K562 (cell line): ENCODE measurements at regions not wholly inside any gene's neighbourhood (a gene's known extent, or its start where the extent isn't known, plus 50 kb on each side); places are given as distances from the start of the nearest gene placed in this dataset.
A peak's percentile ranks its signal among the peaks of the same experiment; 100 is the strongest.

ENCODE experiments used
- ATAC-seq: fragments of 200-7000 bp; cut with Tn5 transposase; 3 replicates; pipeline ENCODE4 v1.9.1; 2020; ENCODE audit warnings: moderate library complexity
- BruUV-seq: library from RNA; stranded (reverse); fragments of 400-500 nt; replicated peaks from 2 replicates; lab custom pipeline; 2021; lab: Mats Ljungman, UMichigan
- CTCF ChIA-PET: fragments of 300-600 bp; formaldehyde crosslinking; extraction: SDS; loops from one replicate; lab custom pipeline; 2021; ENCODE audit warnings: low intra/inter-chr PET ratio; lab: Yijun Ruan, JAX
- POLR2A ChIA-PET: fragments of 300-600, 350-650 bp; sonication (Branson Sonifier 250); formaldehyde crosslinking; extraction: SDS; loops from one replicate; lab custom pipeline; 2021; ENCODE audit warnings: antibody characterized with exemption, inconsistent platforms; lab: Yijun Ruan, JAX
- DNase-seq, 4 experiments: peaks; one replicate each; pipeline versions ENCODE4 v3.0.0 to v3.0.0-alpha.2; 2011 to 2018; ENCODE audit warnings: low spot score in 3 of 4, mixed read lengths in 3 of 4; ENCODE audit errors: extremely low read depth in 1 of 4
- FAIRE-seq: peaks from 2 replicates; lab custom pipeline; 2011; peaks lifted over from hg19 to GRCh38; lab: Jason Lieb, UNC
- H2AFZ ChIP-seq: 2 replicates; pipeline ENCODE4 v1.6.0; 2011; ENCODE audit warnings: low read depth, low read length, control low read depth, inconsistent platforms
- H3K27ac ChIP-seq: fragments of 200-600 bp; 3 replicates; pipeline ENCODE4 v1.8.0; 2011; ENCODE audit warnings: low read depth, mild to moderate bottlenecking, control low read depth, inconsistent platforms, low read length, moderate library complexity, mixed read lengths; ENCODE audit errors: extremely low read depth
- H3K27me3 ChIP-seq, 2 experiments: fragments of 300-600 bp in 1 of 2; 2 replicates in 1 of 2; 3 replicates in 1 of 2; pipeline versions ENCODE4 v1.6.0 to v1.8.0; 2011; ENCODE audit warnings: inconsistent platforms in 2 of 2, low read length in 2 of 2, mild to moderate bottlenecking in 1 of 2, mixed read lengths in 1 of 2, moderate library complexity in 1 of 2; ENCODE audit not compliant: control insufficient read depth in 2 of 2, insufficient read depth in 2 of 2
- H3K36me3 ChIP-seq: fragments of 300-600 bp; 3 replicates; pipeline ENCODE4 v1.8.0; 2011; ENCODE audit warnings: mild to moderate bottlenecking, low read length, inconsistent platforms; ENCODE audit not compliant: control insufficient read depth, insufficient read depth
- H3K4me1 ChIP-seq, 2 experiments: fragments of 200-600 bp in 1 of 2; replicated peaks in 1 of 2; 2 replicates in 1 of 2; 3 replicates in 1 of 2; pipeline versions ENCODE4 v1.5.1 to v1.8.0; 2011; ENCODE audit warnings: inconsistent platforms in 2 of 2, low read length in 2 of 2, mild to moderate bottlenecking in 1 of 2, mixed read lengths in 1 of 2, moderate library complexity in 1 of 2; ENCODE audit not compliant: control insufficient read depth in 2 of 2, insufficient read depth in 2 of 2
- H3K4me2 ChIP-seq: 2 replicates; pipeline ENCODE4 v1.6.1; 2011; ENCODE audit warnings: low read length, control low read depth, inconsistent platforms, mixed read lengths; ENCODE audit not compliant: insufficient read depth
- H3K4me3 ChIP-seq: fragments of 200-600 bp; sonication (generic), shearing (Covaris generic); 2 replicates; pipeline ENCODE4 v1.5.1; 2016; ENCODE audit warnings: control low read depth, inconsistent platforms
- H3K79me2 ChIP-seq: fragments of 200-600 bp; 3 replicates; pipeline ENCODE4 v1.8.0; 2011; ENCODE audit warnings: low read length, inconsistent platforms; ENCODE audit not compliant: control insufficient read depth, insufficient read depth
- H3K9ac ChIP-seq, 2 experiments: 2 replicates each; pipeline versions ENCODE4 v1.6.0 to v1.6.1; 2011; ENCODE audit warnings: low read depth in 2 of 2, low read length in 2 of 2, control low read depth in 1 of 2, inconsistent platforms in 1 of 2, mild to moderate bottlenecking in 1 of 2, mixed read lengths in 1 of 2; ENCODE audit not compliant: insufficient read depth in 1 of 2
- H3K9me1 ChIP-seq: one replicate; pipeline ENCODE4 v1.6.0; 2011; ENCODE audit warnings: inconsistent platforms, mild to moderate bottlenecking, low read length, moderate library complexity; ENCODE audit not compliant: control insufficient read depth, insufficient read depth
- H3K9me3 ChIP-seq: replicated peaks from 2 replicates; pipeline ENCODE4 v1.5.1; 2011; ENCODE audit warnings: low read depth, low read length, inconsistent platforms; ENCODE audit not compliant: control insufficient read depth, insufficient read depth
- H4K20me1 ChIP-seq: replicated peaks from 2 replicates; pipeline ENCODE4 v1.6.1; 2011; ENCODE audit warnings: low read length, inconsistent platforms, mixed read lengths; ENCODE audit not compliant: control insufficient read depth, insufficient read depth
- CBX8 ChIP-seq: fragments of 200-600 bp; sonication (generic); IDR thresholded peaks from 2 replicates; pipeline ENCODE4 v1.6.1; 2012; ENCODE audit warnings: borderline replicate concordance, mixed run types, low read depth, mild to moderate bottlenecking, moderate library complexity, mixed read lengths, low read length, control low read depth, inconsistent platforms; ENCODE audit not compliant: poor library complexity, severe bottlenecking; ENCODE audit errors: extremely low read depth
- CREB1 ChIP-seq, 2 experiments: sonication (generic) in 1 of 2; formaldehyde crosslinking in 1 of 2; IDR thresholded peaks; 2 replicates each; pipeline versions ENCODE4 v1.6.1 to v1.8.0; 2012 to 2022; ENCODE audit warnings: inconsistent platforms in 1 of 2, mild to moderate bottlenecking in 1 of 2, missing genetic modification reagents in 1 of 2, moderate library complexity in 1 of 2
- CREB5 ChIP-seq: fragments of 250-450 bp; sonication (Bioruptor Pico); IDR thresholded peaks from 2 replicates; pipeline ENCODE4 v1.5.0; 2020; ENCODE audit warnings: mild to moderate bottlenecking
- CREBBP ChIP-seq: IDR thresholded peaks from one replicate; pipeline ENCODE4 v1.6.1; 2012; ENCODE audit warnings: low read depth, mild to moderate bottlenecking, control low read depth, inconsistent platforms, low read length
- CTCF ChIP-seq, 3 experiments: IDR thresholded peaks in 2 of 3; conservative IDR thresholded peaks in 1 of 3; 2 replicates each; pipeline ENCODE4 v1.5.1; 2011 to 2012; ENCODE audit warnings: low read length in 3 of 3, mild to moderate bottlenecking in 3 of 3, control low read depth in 2 of 3, improper control_type of control experiment in 1 of 3, inconsistent platforms in 1 of 3, low read depth in 1 of 3, mixed read lengths in 1 of 3, moderate library complexity in 1 of 3; ENCODE audit not compliant: insufficient read depth in 2 of 3
- E2F4 ChIP-seq: sonication (generic); formaldehyde crosslinking; IDR thresholded peaks from 2 replicates; pipeline ENCODE4 v1.8.0; 2022; ENCODE audit warnings: mild to moderate bottlenecking, low read depth, missing genetic modification reagents
- ESRRB ChIP-seq: fragments of 250-450 bp; sonication (Bioruptor Pico); IDR thresholded peaks from 2 replicates; pipeline ENCODE4 v1.5.0; 2020; ENCODE audit warnings: mild to moderate bottlenecking, moderate library complexity, borderline replicate concordance
- FOXA1 ChIP-seq: fragments of 450-650 bp; IDR thresholded peaks from 2 replicates; pipeline ENCODE4 v1.6.1; 2016; ENCODE audit warnings: mild to moderate bottlenecking, borderline replicate concordance
- HIVEP1 ChIP-seq: fragments of 250-450 bp; sonication (Bioruptor Pico); IDR thresholded peaks from 2 replicates; pipeline ENCODE4 v1.4.0; 2020; ENCODE audit warnings: mild to moderate bottlenecking
- MAFG ChIP-seq: fragments of 450-650 bp; conservative IDR thresholded peaks from 2 replicates; pipeline ENCODE4 v1.6.1; 2016; ENCODE audit warnings: missing genetic modification characterization, missing compliant biosample characterization
- NCOR1 ChIP-seq: fragments of 450-650 bp; IDR thresholded peaks from 2 replicates; pipeline ENCODE4 v1.6.1; 2016; ENCODE audit warnings: mild to moderate bottlenecking, moderate library complexity
- RHOXF2B ChIP-seq: fragments of 250-450 bp; sonication (Bioruptor Pico); conservative IDR thresholded peaks from 2 replicates; pipeline ENCODE4 v1.5.1; 2021
- SMAD2 ChIP-seq: fragments of 150-350 bp; IDR thresholded peaks from 2 replicates; pipeline ENCODE4 v1.6.1; 2014; ENCODE audit warnings: low read depth, mild to moderate bottlenecking, low read length
- SMARCB1 ChIP-seq: IDR thresholded peaks from 2 replicates; pipeline ENCODE4 v1.6.1; 2011; ENCODE audit warnings: improper control_type of control experiment, low read depth; ENCODE audit not compliant: insufficient read length
- TAL1 ChIP-seq: fragments of 450-650 bp; IDR thresholded peaks from 2 replicates; pipeline ENCODE4 v1.6.1; 2016; ENCODE audit warnings: mild to moderate bottlenecking
- TGIF2 ChIP-seq: sonication (generic); formaldehyde crosslinking; IDR thresholded peaks from 2 replicates; pipeline ENCODE4 v1.8.1; 2022; ENCODE audit warnings: mild to moderate bottlenecking, missing genetic modification reagents, moderate library complexity
- ZNF511 ChIP-seq: sonication (generic); formaldehyde crosslinking; IDR thresholded peaks from 2 replicates; pipeline ENCODE4 v1.8.0; 2022; ENCODE audit warnings: mild to moderate bottlenecking, missing genetic modification reagents
- ZNF699 ChIP-seq: fragments of 250-450 bp; sonication (Bioruptor Pico); IDR thresholded peaks from 2 replicates; pipeline ENCODE4 v1.8.0; 2021; ENCODE audit warnings: mild to moderate bottlenecking, moderate library complexity; ENCODE audit not compliant: insufficient replicate concordance
- WGBS: fragments of 100-300 bp; shearing (Covaris generic); methylation state at CpG from one replicate; pipeline ENCODE4 v1.1.6; 2016; ENCODE audit warnings: low coverage, mixed read lengths; ENCODE audit not compliant: insufficient coverage; ENCODE audit errors: missing lambda C conversion rate; 5-methylcytosine and 5-hydroxymethylcytosine counted together
- in situ Hi-C: fragments of 300-500 bp; cut with MboI; formaldehyde crosslinking; loops from 4 replicates; pipeline ENCODE4 v1.15.0; 2018; ENCODE audit warnings: inconsistent platforms, mixed read lengths
- intact Hi-C: fragments of 100-400 bp; cut with micrococcal nuclease; formaldehyde crosslinking; loops from 2 replicates; pipeline ENCODE4 v1.14.2; 2022

- Histone ChIP-seq H4K20me1 (peaks cover 3% of the 10 kb centered on the region; the same call in 1 of the 2 replicates), H3K4me3 (no peak overlapping the region), H3K4me1 (peaks cover 8 to 25% of the 10 kb centered on the region in 2 experiments; a peak in 4 of 5 replicates), H3K27ac (no peak overlapping the region), H3K9me3 (no peaks in the 10 kb centered on the region), H3K9me1 (peaks cover 4% of the 10 kb centered on the region), H3K79me2 (no peaks in the 10 kb centered on the region), H2AFZ (no peak overlapping the region), H3K9ac (peak overlapping the region in 1 of 2 experiments; percentile 49; a peak in 1 of 4 replicates), H3K27me3 (peaks cover 0 to 4% of the 10 kb centered on the region in 2 experiments; a peak in 2 of 5 replicates), H3K36me3 (no peaks in the 10 kb centered on the region), H3K4me2 (no peak overlapping the region)
- in situ Hi-C loops (no loop called here), intact Hi-C loops (loop anchor here (2.0 to 10.0 kb wide), 2 partner anchors 21 to 293 kb away; no protein-coding TSS in a partner anchor)
- ChIA-PET CTCF (no interaction called here), POLR2A (interaction anchor here (0.6 to 0.7 kb wide), 3 partner anchors 32 to 445 kb away, joined by 3 read pairs; no protein-coding TSS in a partner anchor)
- ATAC-seq (peak; percentile 78), DNase-seq (peak; percentile 38 to 53 (median 48)), FAIRE-seq (peak; percentile 37)
- 3% methylated on average over 8 of the region's 9 CpGs for WGBS
- no TSS peak for BruUV-seq
- TF ChIP-seq TGIF2 (CRISPR knock-in tag) (no peak), HIVEP1 (no peak), ZNF511 (0 out of 2 replicates have a peak, but pooled peaks have one; percentile 26), CREB1 (IDR thresholded peaks at IDR 0.05) (no peak), CREB1 (CRISPR knock-in tag; IDR thresholded peaks at IDR 0.05) (no peak), CBX8 (no peak), MAFG (tag) (no peak), NCOR1 (no peak), SMARCB1 (no peak), CTCF (IDR thresholded peaks at IDR 0.05 in 2 of 3, conservative IDR thresholded peaks at IDR 0.05 in 1 of 3; ENCODE audit: insufficient read depth in 2 of 3, low read depth in 1 of 3, low read length in 3 of 3) (peak; percentile 55 to 77 (median 60); a peak in 5 of 6 replicates), RHOXF2B (no peak), TAL1 (no peak), E2F4 (no peak), FOXA1 (no peak), ESRRB (CRISPR knock-in tag) (no peak), SMAD2 (no peak), CREB5 (CRISPR knock-in tag) (no peak), CREBBP (no peak), ZNF699 (CRISPR knock-in tag) (no peak)
These were observed 65.3 kb upstream of the TAF1B start for GRCh38 chr2:9778012-9778411.
